NCI-H1092 (cell line): ENCODE measurements at regions not wholly inside any gene's neighbourhood (a gene's known extent, or its start where the extent isn't known, plus 50 kb on each side); places are given as distances from the start of the nearest gene placed in this dataset.

Experiments used
- DNase-seq: peaks from one replicate; lab custom pipeline; 2025; lab: John Stamatoyannopoulos, UW

GRCh38 chr18:59758106-59758505 is 60.9 kb upstream of the CCBE1 start:
- DNase-seq: no peak

- no peak for DNase-seq
Measured at GRCh38 chr18:59752666-59753065, 55.4 kb upstream of the CCBE1 start.

GRCh38 chr18:59751186-59751585 is 54.0 kb upstream of the CCBE1 start:
- DNase-seq: no peak

GRCh38 chr18:59748628-59749360 is 51.6 kb upstream of the CCBE1 start:
- no peak for DNase-seq
